A673 (cell line): ENCODE measurements at regions not wholly inside any gene's neighbourhood (a gene's known extent, or its start where the extent isn't known, plus 50 kb on each side); places are given as distances from the start of the nearest gene placed in this dataset.

ENCODE experiments used
- BruUV-seq: library from RNA; stranded (reverse); fragments of 400-500 nt; replicated peaks from 2 replicates; lab custom pipeline; 2021; lab: Mats Ljungman, UMichigan
- CTCF ChIA-PET: fragments of 300-600 bp; sonication (Branson Sonifier 250); formaldehyde crosslinking; loops from one replicate; lab custom pipeline; 2022; ENCODE audit warnings: antibody characterized with exemption; lab: Charles Lee
- POLR2A ChIA-PET: fragments of 300-600 bp; sonication (Branson Sonifier 250); formaldehyde crosslinking; loops from one replicate; lab custom pipeline; 2022; ENCODE audit warnings: antibody characterized with exemption; ENCODE audit not compliant: low non-redundant PET; lab: Charles Lee
- DNase-seq: peaks from one replicate; pipeline ENCODE4 v3.0.0-alpha.2; 2015; ENCODE audit warnings: low spot score
- H3K27ac ChIP-seq: fragments of 200-600 bp; sonication (generic); 2 replicates; pipeline ENCODE4 v1.5.1; 2016; ENCODE audit warnings: mixed run types, low read depth, mild to moderate bottlenecking, mixed read lengths, antibody characterized with exemption, low read length; ENCODE audit not compliant: poor library complexity, severe bottlenecking
- H3K27me3 ChIP-seq: fragments of 200-600 bp; sonication (generic); replicated peaks from 2 replicates; pipeline ENCODE4 v1.6.1; 2017; ENCODE audit warnings: mixed run types, low read depth, mild to moderate bottlenecking, mixed read lengths, antibody characterized with exemption, low read length; ENCODE audit not compliant: insufficient read depth, poor library complexity
- H3K36me3 ChIP-seq: fragments of 200-600 bp; sonication (generic); 2 replicates; pipeline ENCODE4 v1.6.1; 2016; ENCODE audit warnings: mixed run types, mild to moderate bottlenecking, mixed read lengths, antibody characterized with exemption, low read length; ENCODE audit not compliant: insufficient read depth, poor library complexity, severe bottlenecking
- H3K4me1 ChIP-seq: fragments of 200-600 bp; sonication (generic); 2 replicates; pipeline ENCODE4 v1.6.1; 2017; ENCODE audit warnings: mixed run types, mild to moderate bottlenecking, mixed read lengths, antibody characterized with exemption, low read length; ENCODE audit not compliant: insufficient read depth, poor library complexity, severe bottlenecking
- H3K4me3 ChIP-seq: fragments of 200-600 bp; sonication (generic); 2 replicates; pipeline ENCODE4 v1.5.1; 2016; ENCODE audit warnings: low read depth, mixed run types, mild to moderate bottlenecking, mixed read lengths, low read length; ENCODE audit not compliant: poor library complexity, severe bottlenecking
- H3K9me3 ChIP-seq: fragments of 200-600 bp; sonication (generic); 2 replicates; pipeline ENCODE4 v1.6.1; 2016; ENCODE audit warnings: mixed run types, low read depth, mild to moderate bottlenecking, mixed read lengths, antibody characterized with exemption, low read length; ENCODE audit not compliant: poor library complexity, severe bottlenecking
- EZH2 ChIP-seq: fragments of 200-600 bp; sonication (generic); IDR thresholded peaks from 2 replicates; pipeline ENCODE4 v1.6.1; 2017; ENCODE audit warnings: borderline replicate concordance, low read depth, mild to moderate bottlenecking, mixed read lengths, antibody characterized with exemption, low read length; ENCODE audit not compliant: poor library complexity, severe bottlenecking
- intact Hi-C: fragments of 100-400 bp; cut with micrococcal nuclease; formaldehyde crosslinking; loops from one replicate; pipeline ENCODE4 v1.10.0; 2022; ENCODE audit not compliant: unreplicated experiment
- TF ChIP-seq, protein P1 (sequence below): fragments of 300-800, 200-600 bp; sonication (generic); conservative IDR thresholded peaks from 2 replicates; pipeline ENCODE4 v1.5.1; 2017; ENCODE audit warnings: low read depth, mild to moderate bottlenecking, antibody characterized with exemption, low read length, moderate library complexity, mixed read lengths

GRCh38 chr12:68403711-68404110, 71.5 kb upstream of the MDM1 start:
- no peak for DNase-seq
- H3K36me3 ChIP-seq = no peaks in the 10 kb centered on the region
- intact Hi-C loops = no loop called here
- H3K9me3 ChIP-seq = no peaks in the 10 kb centered on the region
- H3K27ac ChIP-seq = no peak overlapping the region
- peaks cover 11% of the 10 kb centered on the region for H3K27me3 ChIP-seq
- CTCF ChIA-PET = no interaction called here
- peaks cover 23% of the 10 kb centered on the region for H3K4me1 ChIP-seq
- H3K4me3 ChIP-seq = no peak overlapping the region
- POLR2A ChIA-PET = no interaction called here
- no peak for TF ChIP-seq EZH2
- TF ChIP-seq, protein P1, sequence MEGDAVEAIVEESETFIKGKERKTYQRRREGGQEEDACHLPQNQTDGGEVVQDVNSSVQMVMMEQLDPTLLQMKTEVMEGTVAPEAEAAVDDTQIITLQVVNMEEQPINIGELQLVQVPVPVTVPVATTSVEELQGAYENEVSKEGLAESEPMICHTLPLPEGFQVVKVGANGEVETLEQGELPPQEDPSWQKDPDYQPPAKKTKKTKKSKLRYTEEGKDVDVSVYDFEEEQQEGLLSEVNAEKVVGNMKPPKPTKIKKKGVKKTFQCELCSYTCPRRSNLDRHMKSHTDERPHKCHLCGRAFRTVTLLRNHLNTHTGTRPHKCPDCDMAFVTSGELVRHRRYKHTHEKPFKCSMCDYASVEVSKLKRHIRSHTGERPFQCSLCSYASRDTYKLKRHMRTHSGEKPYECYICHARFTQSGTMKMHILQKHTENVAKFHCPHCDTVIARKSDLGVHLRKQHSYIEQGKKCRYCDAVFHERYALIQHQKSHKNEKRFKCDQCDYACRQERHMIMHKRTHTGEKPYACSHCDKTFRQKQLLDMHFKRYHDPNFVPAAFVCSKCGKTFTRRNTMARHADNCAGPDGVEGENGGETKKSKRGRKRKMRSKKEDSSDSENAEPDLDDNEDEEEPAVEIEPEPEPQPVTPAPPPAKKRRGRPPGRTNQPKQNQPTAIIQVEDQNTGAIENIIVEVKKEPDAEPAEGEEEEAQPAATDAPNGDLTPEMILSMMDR = no peak
- no TSS peak for BruUV-seq

- no peak for TF ChIP-seq EZH2
- TF ChIP-seq, protein P1 = no peak
- BruUV-seq = no TSS peak
- Histone ChIP-seq H3K27ac (no peak overlapping the region), H3K9me3 (no peaks in the 10 kb centered on the region), H3K36me3 (no peaks in the 10 kb centered on the region), H3K27me3 (peaks cover 20% of the 10 kb centered on the region), H3K4me1 (peaks cover 14% of the 10 kb centered on the region), H3K4me3 (no peak overlapping the region)
- POLR2A ChIA-PET = no interaction called here
- CTCF ChIA-PET = no interaction called here
- peak; percentile 35 for DNase-seq
- intact Hi-C loops = no loop called here
These were observed 73.2 kb upstream of the MDM1 start for GRCh38 chr12:68405343-68405781.

DNA sequence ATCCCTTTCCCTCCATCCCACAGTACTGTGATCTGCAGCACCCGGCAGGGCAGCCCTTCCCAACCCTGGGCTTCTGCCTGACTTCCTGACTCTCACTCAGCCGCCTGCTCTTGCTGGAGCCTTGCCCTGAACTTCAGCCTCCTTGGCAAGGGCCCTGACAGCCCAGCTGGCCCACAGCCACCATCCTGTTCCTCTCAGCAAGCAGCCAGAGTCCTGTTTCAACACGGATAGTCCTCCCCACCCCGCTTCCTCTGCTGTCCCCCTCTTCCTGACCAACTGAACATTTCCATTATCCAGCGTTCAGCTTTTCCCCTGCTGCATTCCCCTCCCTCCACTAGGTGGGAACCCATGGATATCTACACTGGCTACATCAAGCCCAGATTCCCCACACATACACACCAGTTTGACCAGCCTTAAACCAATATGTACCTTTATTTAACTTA, 74.0 kb upstream of the MDM1 start:
- Histone ChIP-seq H3K27me3 (peaks cover 20% of the 10 kb centered on the region), H3K36me3 (no peaks in the 10 kb centered on the region), H3K4me3 (no peak overlapping the region), H3K9me3 (no peaks in the 10 kb centered on the region), H3K27ac (no peak overlapping the region), H3K4me1 (peaks cover 13% of the 10 kb centered on the region)
- intact Hi-C loops = no loop called here
- BruUV-seq = no TSS peak
- ChIA-PET POLR2A (no interaction called here), CTCF (interaction anchor here (0.6 kb wide), 1 partner anchor 361 kb away, joined by 8 read pairs; no protein-coding TSS in a partner anchor)
- DNase-seq = peak; percentile 43
- TF ChIP-seq, protein P1 = peak; percentile 48
- TF ChIP-seq EZH2 = no peak
